Kidney (tissue), 13 donors: ENCODE measurements at regions not wholly inside any gene's neighbourhood (a gene's known extent, or its start where the extent isn't known, plus 50 kb on each side); places are given as distances from the start of the nearest gene placed in this dataset.

ENCODE experiments used
- DNase-seq, 5 donors: peaks; one replicate each; pipeline ENCODE4 v3.0.0-alpha.2; 2013 to 2020
- FAIRE-seq: peaks from 2 replicates; lab custom pipeline; 2012; peaks lifted over from hg19 to GRCh38; lab: Jason Lieb, UNC
- H3K27ac ChIP-seq, 2 donors: one replicate each; pipeline ENCODE4 v1.7.0; 2013; ENCODE audit warnings: low read depth in 2 of 2, low read length in 2 of 2, inconsistent platforms in 1 of 2
- H3K27me3 ChIP-seq: one replicate; pipeline ENCODE4 v1.7.1; 2013; ENCODE audit warnings: low read length, inconsistent platforms; ENCODE audit not compliant: control insufficient read depth, insufficient read depth
- H3K36me3 ChIP-seq, 3 donors: one replicate each; pipeline versions ENCODE4 v1.7.0 to v1.7.1; 2013; ENCODE audit warnings: low read length in 3 of 3, control low read depth in 1 of 3, inconsistent platforms in 1 of 3; ENCODE audit not compliant: insufficient read depth in 3 of 3, control insufficient read depth in 2 of 3
- H3K4me1 ChIP-seq, 3 donors: one replicate each; pipeline versions ENCODE4 v1.7.0 to v1.7.1; 2013; ENCODE audit warnings: low read length in 3 of 3, inconsistent platforms in 1 of 3, low read depth in 1 of 3; ENCODE audit not compliant: control insufficient read depth in 2 of 3, insufficient read depth in 2 of 3
- H3K4me3 ChIP-seq, 3 donors: one replicate each; pipeline versions ENCODE4 v1.7.0 to v1.8.1; 2013; ENCODE audit warnings: low read length in 3 of 3, control low read depth in 1 of 3, inconsistent platforms in 1 of 3
- H3K9ac ChIP-seq, 3 donors: one replicate each; pipeline versions ENCODE4 v1.7.0 to v1.7.1; 2013; ENCODE audit warnings: low read length in 3 of 3, control low read depth in 1 of 3, inconsistent platforms in 1 of 3
- H3K9me3 ChIP-seq, 3 donors: one replicate each; pipeline versions ENCODE4 v1.7.0 to v1.7.1; 2013; ENCODE audit warnings: low read length in 3 of 3, control low read depth in 1 of 3, inconsistent platforms in 1 of 3; ENCODE audit not compliant: control insufficient read depth in 2 of 3, insufficient read depth in 1 of 3
- intact Hi-C: fragments of 100-400 bp; cut with DNase I; formaldehyde crosslinking; loops from one replicate; pipeline ENCODE4 v1.11.1; 2022
- TF ChIP-seq, protein P1 (sequence below): IDR thresholded peaks from 3 replicates; pipeline ENCODE4 v1.5.1; 2012; ENCODE audit warnings: mild to moderate bottlenecking, moderate library complexity, borderline replicate concordance; ENCODE audit not compliant: insufficient read depth; ENCODE audit errors: extremely low read depth
- donor health status: control.
- donor health status: control.
- donor health status: control.
- donor health status: control.
- donor health status: control.
- donor health status: DM: yes; HTN: yes; CAD: no.
- donor health status: Normal renal cell carcinoma (clear cell type).

DNA sequence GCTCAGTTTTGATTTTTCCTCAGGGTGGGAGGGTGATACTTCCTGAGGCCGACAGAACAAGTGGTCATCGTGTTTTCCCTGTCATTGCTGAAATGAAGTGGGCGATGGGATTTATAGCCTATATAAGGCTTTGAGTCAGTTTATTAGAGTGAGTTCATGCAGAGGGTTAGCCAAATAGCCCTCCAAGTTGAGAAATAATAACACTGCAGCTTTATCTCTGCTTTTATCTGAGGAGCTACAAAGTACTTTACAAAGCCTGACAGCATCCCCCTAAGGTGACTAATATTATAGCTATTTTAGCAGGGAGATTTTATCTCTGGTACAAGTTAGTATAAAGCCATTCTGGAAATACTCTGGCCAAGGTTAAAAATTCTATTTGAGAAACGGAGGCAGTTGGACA, 389.6 kb downstream of the MFSD1 start:
- intact Hi-C loops, result no loop called here
- TF ChIP-seq, protein P1, sequence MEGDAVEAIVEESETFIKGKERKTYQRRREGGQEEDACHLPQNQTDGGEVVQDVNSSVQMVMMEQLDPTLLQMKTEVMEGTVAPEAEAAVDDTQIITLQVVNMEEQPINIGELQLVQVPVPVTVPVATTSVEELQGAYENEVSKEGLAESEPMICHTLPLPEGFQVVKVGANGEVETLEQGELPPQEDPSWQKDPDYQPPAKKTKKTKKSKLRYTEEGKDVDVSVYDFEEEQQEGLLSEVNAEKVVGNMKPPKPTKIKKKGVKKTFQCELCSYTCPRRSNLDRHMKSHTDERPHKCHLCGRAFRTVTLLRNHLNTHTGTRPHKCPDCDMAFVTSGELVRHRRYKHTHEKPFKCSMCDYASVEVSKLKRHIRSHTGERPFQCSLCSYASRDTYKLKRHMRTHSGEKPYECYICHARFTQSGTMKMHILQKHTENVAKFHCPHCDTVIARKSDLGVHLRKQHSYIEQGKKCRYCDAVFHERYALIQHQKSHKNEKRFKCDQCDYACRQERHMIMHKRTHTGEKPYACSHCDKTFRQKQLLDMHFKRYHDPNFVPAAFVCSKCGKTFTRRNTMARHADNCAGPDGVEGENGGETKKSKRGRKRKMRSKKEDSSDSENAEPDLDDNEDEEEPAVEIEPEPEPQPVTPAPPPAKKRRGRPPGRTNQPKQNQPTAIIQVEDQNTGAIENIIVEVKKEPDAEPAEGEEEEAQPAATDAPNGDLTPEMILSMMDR, result no peak
- Histone ChIP-seq H3K4me3 (no peak overlapping the region), H3K36me3 (no peaks in the 10 kb centered on the region), H3K4me1 (no peaks in the 10 kb centered on the region), H3K27ac (no peak overlapping the region), H3K9ac (no peak overlapping the region), H3K9me3 (no peaks in the 10 kb centered on the region), H3K27me3 (no peaks in the 10 kb centered on the region)
- FAIRE-seq (no peak), DNase-seq (no peak)

DNA sequence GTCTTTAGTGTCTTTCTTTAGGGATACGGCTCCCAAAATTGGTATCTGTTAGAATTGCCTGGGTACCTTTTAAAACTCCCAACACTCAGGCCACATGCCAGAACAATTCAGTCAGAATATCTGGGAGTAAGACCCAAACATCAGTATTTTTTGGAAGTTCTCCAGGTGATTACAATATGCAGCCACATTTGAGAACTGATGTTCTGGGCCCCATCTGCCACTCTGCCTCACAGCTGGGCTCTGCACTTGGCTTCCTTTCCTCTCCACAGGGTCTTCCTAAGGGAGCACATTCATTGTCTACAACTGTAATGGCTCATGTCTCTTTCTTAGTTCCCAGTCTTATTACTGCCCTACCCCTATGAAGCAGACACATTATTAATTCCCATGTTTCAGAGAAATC, 394.5 kb downstream of the MFSD1 start:
- Histone ChIP-seq H3K4me3 (no peak overlapping the region), H3K27me3 (no peaks in the 10 kb centered on the region), H3K9ac (no peak overlapping the region), H3K9me3 (no peaks in the 10 kb centered on the region), H3K36me3 (no peaks in the 10 kb centered on the region), H3K4me1 (no peaks in the 10 kb centered on the region), H3K27ac (no peak overlapping the region)
- intact Hi-C loops, result no loop called here
- DNase-seq (no peak), FAIRE-seq (no peak)
- TF ChIP-seq, protein P1, result no peak

DNA sequence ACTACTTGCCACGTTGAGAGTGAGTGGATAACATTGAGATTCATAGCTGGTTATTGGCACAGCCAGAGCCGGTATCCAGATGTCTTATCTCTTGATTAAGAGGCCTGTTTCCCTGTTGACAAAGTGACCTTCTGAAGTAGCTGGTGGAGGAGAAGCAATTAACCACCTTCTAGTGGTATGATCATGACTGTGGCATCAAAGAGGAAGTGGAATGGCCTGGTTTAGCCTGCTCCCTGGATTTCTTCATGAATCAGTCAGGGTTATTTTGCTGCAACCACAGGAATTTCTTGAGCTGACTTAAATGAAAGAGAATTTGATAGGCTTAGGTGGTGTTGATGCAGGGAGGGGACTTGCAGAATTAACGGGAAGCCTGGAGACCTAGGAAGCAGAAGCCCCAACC, 398.3 kb downstream of the MFSD1 start:
- intact Hi-C loops, result no loop called here
- TF ChIP-seq, protein P1, result no peak
- H3K27me3 ChIP-seq, result no peaks in the 10 kb centered on the region
- DNase-seq (no peak), FAIRE-seq (no peak)
- H3K36me3 ChIP-seq, result no peaks in the 10 kb centered on the region
- H3K9me3 ChIP-seq, result no peaks in the 10 kb centered on the region
- no peak overlapping the region for H3K9ac ChIP-seq
- H3K27ac ChIP-seq, result no peak overlapping the region
- no peak overlapping the region for H3K4me3 ChIP-seq
- no peaks in the 10 kb centered on the region for H3K4me1 ChIP-seq

DNA sequence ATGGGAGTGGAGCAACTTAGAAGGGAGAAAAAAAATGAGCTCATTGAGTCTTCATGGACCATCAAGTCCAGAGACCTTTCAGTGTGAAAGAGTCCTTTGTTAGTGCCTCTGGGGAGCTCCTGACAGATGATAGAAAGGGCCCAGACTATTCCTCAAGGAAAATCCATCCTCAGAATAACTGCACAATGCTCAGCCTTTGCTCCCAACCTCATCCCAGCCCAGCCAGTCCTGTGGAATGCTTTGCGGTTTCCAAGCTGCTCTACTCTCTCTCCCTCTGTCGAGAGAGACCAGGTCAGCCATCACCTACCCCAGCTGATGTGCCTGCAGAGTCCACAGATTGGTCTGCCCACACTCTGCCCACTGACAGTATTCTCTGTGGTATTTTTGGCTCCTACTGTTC, 406.2 kb downstream of the MFSD1 start:
- Histone ChIP-seq H3K27me3 (no peaks in the 10 kb centered on the region), H3K4me1 (no peaks in the 10 kb centered on the region), H3K9ac (no peak overlapping the region), H3K9me3 (no peaks in the 10 kb centered on the region), H3K27ac (no peak overlapping the region), H3K4me3 (no peak overlapping the region), H3K36me3 (no peaks in the 10 kb centered on the region)
- intact Hi-C loops, result no loop called here
- DNase-seq, result peak in 1 of 5 donors; percentile 12
- no peak for FAIRE-seq
- TF ChIP-seq, protein P1, result no peak
